ENCODE measurements at regions not wholly inside any gene's neighbourhood (a gene's known extent, or its start where the extent isn't known, plus 50 kb on each side); places are given as distances from the start of the nearest gene placed in this dataset.

GRCh38 chr2:60359569-60359968 is 193.9 kb downstream of the BCL11A start:
- no peak for DNase-seq (ENCODE audit: low read depth)

GRCh38 chr2:60358476-60358875 is 195.0 kb downstream of the BCL11A start:
- DNase-seq (ENCODE audit: low read depth), result no peak
- no peak overlapping the region for H3K4me3 ChIP-seq (ENCODE audit: low read depth, low read length)
- TF ChIP-seq, protein P1, sequence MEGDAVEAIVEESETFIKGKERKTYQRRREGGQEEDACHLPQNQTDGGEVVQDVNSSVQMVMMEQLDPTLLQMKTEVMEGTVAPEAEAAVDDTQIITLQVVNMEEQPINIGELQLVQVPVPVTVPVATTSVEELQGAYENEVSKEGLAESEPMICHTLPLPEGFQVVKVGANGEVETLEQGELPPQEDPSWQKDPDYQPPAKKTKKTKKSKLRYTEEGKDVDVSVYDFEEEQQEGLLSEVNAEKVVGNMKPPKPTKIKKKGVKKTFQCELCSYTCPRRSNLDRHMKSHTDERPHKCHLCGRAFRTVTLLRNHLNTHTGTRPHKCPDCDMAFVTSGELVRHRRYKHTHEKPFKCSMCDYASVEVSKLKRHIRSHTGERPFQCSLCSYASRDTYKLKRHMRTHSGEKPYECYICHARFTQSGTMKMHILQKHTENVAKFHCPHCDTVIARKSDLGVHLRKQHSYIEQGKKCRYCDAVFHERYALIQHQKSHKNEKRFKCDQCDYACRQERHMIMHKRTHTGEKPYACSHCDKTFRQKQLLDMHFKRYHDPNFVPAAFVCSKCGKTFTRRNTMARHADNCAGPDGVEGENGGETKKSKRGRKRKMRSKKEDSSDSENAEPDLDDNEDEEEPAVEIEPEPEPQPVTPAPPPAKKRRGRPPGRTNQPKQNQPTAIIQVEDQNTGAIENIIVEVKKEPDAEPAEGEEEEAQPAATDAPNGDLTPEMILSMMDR (IDR thresholded peaks at IDR 0.05; ENCODE audit: low read depth, low read length, missing control alignments), result no peak

More at GRCh38 chr2:60359569-60359968, 193.9 kb downstream of the BCL11A start:
- TF ChIP-seq, protein P1 (IDR thresholded peaks at IDR 0.05; ENCODE audit: low read depth, low read length, missing control alignments), result no peak
- no peak overlapping the region for H3K4me3 ChIP-seq (ENCODE audit: low read depth, low read length)

DNA sequence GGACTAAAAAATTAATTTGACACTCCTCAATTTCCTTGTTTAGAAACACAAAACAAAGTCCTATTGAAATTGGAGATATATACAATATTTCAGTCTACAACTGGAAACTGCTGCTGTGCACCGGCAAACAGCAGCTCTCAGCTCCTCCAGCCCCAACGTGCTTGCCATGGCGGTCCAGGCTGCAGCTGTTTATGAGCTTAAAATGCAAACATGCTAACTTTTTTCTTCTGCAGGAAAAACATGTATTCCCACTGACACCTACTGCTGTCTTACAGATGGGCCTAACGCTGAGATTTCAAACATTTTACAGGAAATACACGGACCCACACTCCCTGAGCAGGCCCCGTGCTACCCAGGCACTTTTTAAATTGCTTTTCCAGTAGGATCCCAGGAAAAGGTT is 195.5 kb downstream of the BCL11A start:
- TF ChIP-seq, protein P1 (IDR thresholded peaks at IDR 0.05; ENCODE audit: low read depth, low read length, missing control alignments), result no peak
- H3K4me3 ChIP-seq (ENCODE audit: low read depth, low read length), result no peak overlapping the region
- DNase-seq (ENCODE audit: low read depth), result no peak

DNA sequence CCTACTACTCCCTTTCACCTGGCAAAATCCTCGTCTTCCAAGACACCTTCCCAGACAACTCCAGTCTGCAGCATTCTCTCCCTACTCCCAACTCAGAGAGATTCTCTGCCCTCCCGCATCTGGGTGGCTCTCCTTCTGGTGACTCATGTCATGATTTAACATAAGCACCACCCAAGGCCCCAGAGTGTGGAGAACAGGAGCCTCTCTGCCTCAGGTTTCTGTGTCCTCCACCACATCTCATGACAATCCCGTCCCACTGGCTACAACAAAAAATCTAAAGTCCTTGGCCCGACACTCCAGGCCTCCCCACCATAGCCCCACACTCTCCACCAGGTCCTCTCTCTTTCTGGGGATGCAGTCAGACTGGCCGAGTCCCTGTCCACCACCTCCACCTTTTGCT is 197.1 kb downstream of the BCL11A start:
- H3K4me3 ChIP-seq (ENCODE audit: low read depth, low read length), result no peak overlapping the region; the same call in 1 of the 2 replicates
- no peak for DNase-seq (ENCODE audit: low read depth)
- TF ChIP-seq, protein P1 (IDR thresholded peaks at IDR 0.05; ENCODE audit: low read depth, low read length, missing control alignments), result no peak

- H3K4me3 ChIP-seq (ENCODE audit: low read depth, low read length), result no peak overlapping the region; the same call in 1 of the 2 replicates
- TF ChIP-seq, protein P1 (IDR thresholded peaks at IDR 0.05; ENCODE audit: low read depth, low read length, missing control alignments), result no peak
- no peak for DNase-seq (ENCODE audit: low read depth)
These were observed 197.6 kb downstream of the BCL11A start for GRCh38 chr2:60355849-60356261.

DNA sequence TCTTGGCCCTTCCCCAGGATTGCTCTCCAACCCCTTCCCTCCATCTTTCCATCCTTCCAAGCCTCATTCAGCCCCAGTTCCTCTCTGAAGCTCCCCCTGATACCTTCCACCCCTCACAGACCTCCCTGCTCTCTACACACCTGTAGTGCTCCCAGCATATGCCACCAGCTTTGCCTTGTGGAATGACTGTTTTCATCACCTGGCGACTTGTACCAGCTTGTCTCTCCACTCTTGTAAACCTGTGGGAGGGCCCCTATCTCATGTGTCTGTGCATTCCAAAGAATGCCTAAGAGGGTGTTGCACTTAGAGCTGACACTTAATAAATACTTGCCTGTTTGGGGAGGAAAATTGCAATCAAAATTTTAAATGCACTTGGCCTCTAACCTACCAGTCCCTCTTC is 198.7 kb downstream of the BCL11A start:
- no peak for DNase-seq (ENCODE audit: low read depth)
- TF ChIP-seq, protein P1 (IDR thresholded peaks at IDR 0.05; ENCODE audit: low read depth, low read length, missing control alignments), result no peak

GRCh38 chr2:60353863-60354262 is 199.6 kb downstream of the BCL11A start:
- TF ChIP-seq, protein P1 (IDR thresholded peaks at IDR 0.05; ENCODE audit: low read depth, low read length, missing control alignments), result no peak
- H3K4me3 ChIP-seq (ENCODE audit: low read depth, low read length), result no peak overlapping the region; the same call in 1 of the 2 replicates
- DNase-seq (ENCODE audit: low read depth), result peak; percentile 91

More for the DNA sequence above, 198.7 kb downstream of the BCL11A start:
- H3K4me3 ChIP-seq (ENCODE audit: low read depth, low read length), result no peak overlapping the region
